ENCODE measurements at regions not wholly inside any gene's neighbourhood (a gene's known extent, or its start where the extent isn't known, plus 50 kb on each side); places are given as distances from the start of the nearest gene placed in this dataset.
"Not testable (repeated sequence)": the region's sequence is repeated elsewhere in the genome, so short reads cannot be mapped to it uniquely, and the experiment has no call there.

DNA sequence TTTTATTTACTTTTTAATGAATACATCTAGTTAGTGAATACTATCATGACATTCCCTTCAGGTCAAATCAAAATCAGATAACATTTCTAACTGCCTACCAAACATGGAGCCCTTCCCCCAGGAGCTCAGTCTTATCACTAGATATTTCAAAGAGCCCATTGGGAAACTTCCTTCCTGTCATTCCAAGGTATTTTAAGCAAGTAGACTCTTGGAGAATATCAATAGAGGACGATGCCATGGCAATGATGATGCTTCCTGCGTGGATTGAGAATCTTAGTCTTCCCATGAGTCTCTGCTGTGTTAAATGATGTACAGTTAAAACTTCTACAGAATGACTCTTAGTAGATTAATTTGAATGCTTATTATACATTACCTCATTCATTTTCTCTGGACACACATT lies 384.9 kb downstream of the CENPW start:
- Histone ChIP-seq H3K9me3 (replicated peaks; ENCODE audit: control insufficient read depth, insufficient read depth, low read length) (no peaks in the 10 kb centered on the region), H3K27me3 (replicated peaks in 1 of 2; ENCODE audit: control insufficient read depth in 2 of 2, insufficient read depth in 2 of 2, low read length in 1 of 2) (no peaks in the 10 kb centered on the region), H3K27ac (ENCODE audit: control insufficient read depth, insufficient read depth) (no peak overlapping the region), H3K4me1 (ENCODE audit: control insufficient read depth, insufficient read depth, low read length) (no peaks in the 10 kb centered on the region), H2AFZ (ENCODE audit: control insufficient read depth, low read depth, low read length) (no peak overlapping the region), H3K4me2 (ENCODE audit: control insufficient read depth, insufficient read depth) (no peak overlapping the region), H3K9ac (ENCODE audit: control insufficient read depth, insufficient read depth, low read length) (no peak overlapping the region), H3K4me3 (no peak overlapping the region), H4K20me1 (ENCODE audit: control insufficient read depth, insufficient read depth) (no peaks in the 10 kb centered on the region), H3K36me3 (ENCODE audit: control insufficient read depth in 2 of 2, insufficient read depth in 2 of 2, low read length in 1 of 2) (no peaks in the 10 kb centered on the region), H3K79me2 (ENCODE audit: control insufficient read depth, insufficient read depth, low read length) (no peaks in the 10 kb centered on the region)
- 6% methylated on average over 2 of the region's 2 CpGs for whole genome bisulfite sequencing (ENCODE audit: insufficient coverage, insufficient replicate concordance, low lambda C conversion rate, missing lambda C conversion rate)
- DNase-seq (ENCODE audit: low read depth, low spot score) (no peak), FAIRE-seq (no peak), ATAC-seq (no peak)
- RAD21 ChIA-PET (ENCODE audit: unreplicated experiment), result no interaction called here
- intact Hi-C loops (cut with micrococcal nuclease; ENCODE audit: unreplicated experiment) (no loop called here), in situ Hi-C loops (cut with MboI) (no loop called here)
- no peak for TF ChIP-seq E2F4 (IDR thresholded peaks at IDR 0.05; ENCODE audit: low read depth, low read length)
- TF ChIP-seq RFX5 (IDR thresholded peaks at IDR 0.05; ENCODE audit: low read depth, low read length), result no peak
- TF ChIP-seq SIX5 (IDR thresholded peaks at IDR 0.05; ENCODE audit: low read depth, low read length, severe bottlenecking), result no peak
- TF ChIP-seq MAX (IDR thresholded peaks at IDR 0.05; ENCODE audit: low read depth, low read length), result no peak
- no peak for TF ChIP-seq PAX8 (IDR thresholded peaks at IDR 0.05)
- SMC1A ChIA-PET (ENCODE audit: uncharacterized antibody, unreplicated experiment), result interaction anchor here (1.1 kb wide), 1 partner anchor 13 kb away, joined by 3 read pairs; no protein-coding TSS in a partner anchor
- BruUV-seq (replicated peaks), result no TSS peak
- CTCF ChIA-PET, result no interaction called here
- POLR2A ChIA-PET, result no interaction called here

- H2AFZ ChIP-seq (ENCODE audit: control insufficient read depth, low read depth, low read length); H3K4me2 ChIP-seq (ENCODE audit: control insufficient read depth, insufficient read depth); H3K9ac ChIP-seq (ENCODE audit: control insufficient read depth, insufficient read depth, low read length); H4K20me1 ChIP-seq (ENCODE audit: control insufficient read depth, insufficient read depth); H3K27me3 ChIP-seq (replicated peaks in 1 of 2; ENCODE audit: control insufficient read depth in 2 of 2, insufficient read depth in 2 of 2, low read length in 1 of 2); SMC1A ChIA-PET (ENCODE audit: uncharacterized antibody, unreplicated experiment); RAD21 ChIA-PET (ENCODE audit: unreplicated experiment); POLR2A ChIA-PET; in situ Hi-C loops (cut with MboI); H3K79me2 ChIP-seq (ENCODE audit: control insufficient read depth, insufficient read depth, low read length); ATAC-seq; DNase-seq (ENCODE audit: low read depth, low spot score); H3K4me3 ChIP-seq; CTCF ChIA-PET; H3K36me3 ChIP-seq (ENCODE audit: control insufficient read depth in 2 of 2, insufficient read depth in 2 of 2, low read length in 1 of 2); BruUV-seq (replicated peaks); H3K27ac ChIP-seq (ENCODE audit: control insufficient read depth, insufficient read depth); intact Hi-C loops (cut with micrococcal nuclease; ENCODE audit: unreplicated experiment); FAIRE-seq; H3K9me3 ChIP-seq (replicated peaks; ENCODE audit: control insufficient read depth, insufficient read depth, low read length); H3K4me1 ChIP-seq (ENCODE audit: control insufficient read depth, insufficient read depth, low read length): not testable (repeated sequence)
- 20% methylated on average over 7 of the region's 7 CpGs for WGBS (ENCODE audit: insufficient coverage, insufficient replicate concordance, low lambda C conversion rate, missing lambda C conversion rate)
These were observed 386.5 kb downstream of the CENPW start for GRCh38 chr6:126726454-126726853.

Measured in GM12878 (cell line).